ENCODE measurements at regions not wholly inside any gene's neighbourhood (a gene's known extent, or its start where the extent isn't known, plus 50 kb on each side); places are given as distances from the start of the nearest gene placed in this dataset.

DNA sequence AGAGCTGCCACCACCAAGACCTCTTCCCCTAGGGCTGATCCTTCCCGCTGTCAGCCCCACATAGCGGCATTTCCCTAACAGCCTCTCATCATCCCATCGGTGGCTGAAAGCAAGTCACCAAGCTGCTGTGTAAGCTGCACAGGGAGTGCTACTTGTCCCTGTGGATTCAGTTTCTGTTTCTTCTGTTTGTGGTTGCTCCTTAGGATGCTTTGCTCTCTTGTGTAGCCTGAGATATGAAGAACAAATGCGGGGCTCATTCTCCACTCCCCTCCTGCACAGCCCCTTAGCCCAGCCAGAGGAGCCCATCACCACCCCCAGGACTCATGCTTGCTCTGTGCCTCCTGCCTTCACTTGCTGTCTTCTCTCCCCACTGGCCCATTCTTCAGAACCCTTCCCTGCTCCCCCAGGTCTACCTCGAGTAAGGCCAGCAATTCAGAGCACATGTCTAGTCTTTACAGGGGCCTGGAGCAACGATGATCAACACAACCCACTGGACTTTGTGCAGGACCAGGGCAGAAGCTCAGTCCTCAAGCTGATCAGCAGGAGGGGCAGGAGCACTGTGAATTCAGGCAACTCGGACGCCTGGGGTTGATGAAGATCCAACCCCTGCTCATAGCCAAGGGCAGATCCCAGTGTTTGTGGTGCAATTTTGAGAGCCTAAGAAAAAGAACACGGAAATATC lies 82.6 kb upstream of the GALNT2 start:
- no peak overlapping the region for H3K27ac Mint-ChIP-seq
- DNase-seq (ENCODE audit: extremely low spot score, unreplicated experiment), result no peak
- no peaks in the 10 kb centered on the region for H3K4me1 Mint-ChIP-seq (ENCODE audit: unreplicated experiment)
- H3K9me3 Mint-ChIP-seq, result peaks cover 4% of the 10 kb centered on the region
- H3K27me3 Mint-ChIP-seq, result peaks cover 40% of the 10 kb centered on the region
- H3K36me3 Mint-ChIP-seq, result no peaks in the 10 kb centered on the region
- TF ChIP-seq, protein P1, sequence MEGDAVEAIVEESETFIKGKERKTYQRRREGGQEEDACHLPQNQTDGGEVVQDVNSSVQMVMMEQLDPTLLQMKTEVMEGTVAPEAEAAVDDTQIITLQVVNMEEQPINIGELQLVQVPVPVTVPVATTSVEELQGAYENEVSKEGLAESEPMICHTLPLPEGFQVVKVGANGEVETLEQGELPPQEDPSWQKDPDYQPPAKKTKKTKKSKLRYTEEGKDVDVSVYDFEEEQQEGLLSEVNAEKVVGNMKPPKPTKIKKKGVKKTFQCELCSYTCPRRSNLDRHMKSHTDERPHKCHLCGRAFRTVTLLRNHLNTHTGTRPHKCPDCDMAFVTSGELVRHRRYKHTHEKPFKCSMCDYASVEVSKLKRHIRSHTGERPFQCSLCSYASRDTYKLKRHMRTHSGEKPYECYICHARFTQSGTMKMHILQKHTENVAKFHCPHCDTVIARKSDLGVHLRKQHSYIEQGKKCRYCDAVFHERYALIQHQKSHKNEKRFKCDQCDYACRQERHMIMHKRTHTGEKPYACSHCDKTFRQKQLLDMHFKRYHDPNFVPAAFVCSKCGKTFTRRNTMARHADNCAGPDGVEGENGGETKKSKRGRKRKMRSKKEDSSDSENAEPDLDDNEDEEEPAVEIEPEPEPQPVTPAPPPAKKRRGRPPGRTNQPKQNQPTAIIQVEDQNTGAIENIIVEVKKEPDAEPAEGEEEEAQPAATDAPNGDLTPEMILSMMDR (conservative IDR thresholded peaks at IDR 0.05), result no peak
- no peak overlapping the region for H3K4me3 Mint-ChIP-seq

- Mint-ChIP-seq H3K4me3 (no peak overlapping the region), H3K36me3 (no peaks in the 10 kb centered on the region), H3K4me1 (ENCODE audit: unreplicated experiment) (no peaks in the 10 kb centered on the region), H3K27ac (no peak overlapping the region), H3K9me3 (peaks cover 4% of the 10 kb centered on the region), H3K27me3 (peaks cover 40% of the 10 kb centered on the region)
- TF ChIP-seq, protein P1 (conservative IDR thresholded peaks at IDR 0.05), result no peak
- DNase-seq (ENCODE audit: extremely low spot score, unreplicated experiment), result no peak
Measured at GRCh38 chr1:229984992-229985612, 81.9 kb upstream of the GALNT2 start.

- peaks cover 4% of the 10 kb centered on the region for H3K9me3 Mint-ChIP-seq
- H3K4me3 Mint-ChIP-seq, result no peak overlapping the region
- H3K27me3 Mint-ChIP-seq, result peaks cover 36% of the 10 kb centered on the region
- TF ChIP-seq, protein P1 (conservative IDR thresholded peaks at IDR 0.05), result no peak
- H3K36me3 Mint-ChIP-seq, result no peaks in the 10 kb centered on the region
- no peak for DNase-seq (ENCODE audit: extremely low spot score, unreplicated experiment)
- H3K27ac Mint-ChIP-seq, result no peak overlapping the region
- H3K4me1 Mint-ChIP-seq (ENCODE audit: unreplicated experiment), result no peaks in the 10 kb centered on the region
Measured at GRCh38 chr1:229985613-229986010, 81.4 kb upstream of the GALNT2 start.

DNA sequence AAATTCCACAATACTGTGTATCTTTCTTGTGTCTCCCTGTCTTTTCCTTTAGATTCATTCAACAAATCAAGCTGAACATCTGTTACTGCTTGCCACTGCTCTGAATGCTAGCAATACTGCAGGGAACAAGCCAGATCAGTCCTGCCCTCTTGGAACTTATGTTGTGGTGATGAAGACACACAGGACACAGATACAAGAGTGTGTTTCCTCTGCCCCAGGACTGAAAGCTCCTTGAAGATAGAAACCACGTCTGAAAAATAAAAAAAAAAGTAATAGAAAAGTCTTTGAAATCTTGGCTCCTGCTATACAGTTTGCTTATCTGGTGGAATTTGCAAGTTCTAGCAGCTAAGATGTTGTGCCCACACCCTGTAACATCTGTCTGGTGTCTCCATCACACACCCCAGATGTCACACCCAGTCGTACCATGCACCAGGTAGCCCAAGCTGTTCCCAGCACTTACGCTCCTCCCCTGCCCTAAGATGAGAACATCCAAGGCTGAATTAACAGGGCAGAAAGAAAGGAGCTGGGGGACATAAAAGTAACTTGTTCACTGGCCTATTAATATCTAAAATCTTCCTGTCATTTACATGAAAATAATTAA lies 80.2 kb upstream of the GALNT2 start:
- H3K27me3 Mint-ChIP-seq, result peaks cover 34% of the 10 kb centered on the region
- DNase-seq (ENCODE audit: extremely low spot score, unreplicated experiment), result no peak

GRCh38 chr1:229987953-229988352 lies 79.1 kb upstream of the GALNT2 start:
- Mint-ChIP-seq H3K9me3 (no peaks in the 10 kb centered on the region), H3K36me3 (no peaks in the 10 kb centered on the region), H3K4me1 (ENCODE audit: unreplicated experiment) (peaks cover 7% of the 10 kb centered on the region), H3K4me3 (no peak overlapping the region), H3K27ac (no peak overlapping the region), H3K27me3 (peaks cover 30% of the 10 kb centered on the region)
- no peak for DNase-seq (ENCODE audit: extremely low spot score, unreplicated experiment)
- TF ChIP-seq, protein P1 (conservative IDR thresholded peaks at IDR 0.05), result no peak

More for the DNA sequence above, 80.2 kb upstream of the GALNT2 start:
- H3K4me1 Mint-ChIP-seq (ENCODE audit: unreplicated experiment), result peaks cover 7% of the 10 kb centered on the region
- no peak overlapping the region for H3K4me3 Mint-ChIP-seq
- H3K36me3 Mint-ChIP-seq, result no peaks in the 10 kb centered on the region
- TF ChIP-seq, protein P1 (conservative IDR thresholded peaks at IDR 0.05), result no peak
- H3K9me3 Mint-ChIP-seq, result peaks cover 4% of the 10 kb centered on the region
- H3K27ac Mint-ChIP-seq, result no peak overlapping the region

Data from type B pancreatic cell (in vitro differentiated cells).